GM18870 (cell line): ENCODE measurements at regions not wholly inside any gene's neighbourhood (a gene's known extent, or its start where the extent isn't known, plus 50 kb on each side); places are given as distances from the start of the nearest gene placed in this dataset.
"Not testable (repeated sequence)": the region's sequence is repeated elsewhere in the genome, so short reads cannot be mapped to it uniquely, and the experiment has no call there.

Source experiments
- ATAC-seq: cut with Tn5 transposase; IDR thresholded peaks from one replicate; pipeline ENCODE4 v1.9.1; 2021; ENCODE audit warnings: moderate library complexity; ENCODE audit not compliant: unreplicated experiment

DNA sequence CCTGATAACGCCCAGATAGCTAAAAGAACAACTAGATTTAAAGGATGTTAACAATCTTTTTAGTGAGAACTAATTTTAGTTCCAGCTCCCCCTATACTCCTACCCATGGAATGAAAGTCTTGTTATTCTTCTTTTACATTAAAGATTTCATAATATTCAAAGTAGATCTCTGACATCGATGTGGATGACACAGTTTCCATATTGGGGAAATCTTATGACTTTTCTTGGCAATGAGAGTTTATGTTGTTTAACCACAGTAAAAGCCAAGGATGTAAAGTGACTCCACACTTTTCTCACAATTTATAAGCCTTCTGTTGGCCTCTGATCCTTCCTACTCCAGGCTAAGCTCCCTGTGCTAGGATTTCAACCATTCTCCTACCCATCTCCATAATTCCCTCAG, 332.6 kb upstream of the KCNMB2 start:
- no peak for ATAC-seq

DNA sequence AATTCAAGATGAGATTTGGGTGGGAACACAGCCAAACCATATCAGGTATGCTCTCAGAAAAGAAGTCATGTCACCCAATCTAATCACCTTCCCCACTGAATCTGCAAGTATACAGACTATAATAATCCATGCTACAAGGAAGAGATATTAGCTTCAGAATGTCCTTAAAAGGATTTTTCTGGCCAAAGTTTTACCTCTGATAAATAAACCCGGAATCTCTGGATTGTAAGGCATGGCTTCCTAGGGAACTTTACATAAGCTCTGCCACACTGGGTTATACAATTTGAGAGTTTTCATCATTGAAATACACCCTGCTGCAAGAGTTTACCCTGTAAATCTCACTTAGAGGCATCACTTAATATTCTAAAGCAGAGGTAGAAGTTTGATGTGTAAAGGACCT, 330.5 kb upstream of the KCNMB2 start:
- no peak for ATAC-seq

DNA sequence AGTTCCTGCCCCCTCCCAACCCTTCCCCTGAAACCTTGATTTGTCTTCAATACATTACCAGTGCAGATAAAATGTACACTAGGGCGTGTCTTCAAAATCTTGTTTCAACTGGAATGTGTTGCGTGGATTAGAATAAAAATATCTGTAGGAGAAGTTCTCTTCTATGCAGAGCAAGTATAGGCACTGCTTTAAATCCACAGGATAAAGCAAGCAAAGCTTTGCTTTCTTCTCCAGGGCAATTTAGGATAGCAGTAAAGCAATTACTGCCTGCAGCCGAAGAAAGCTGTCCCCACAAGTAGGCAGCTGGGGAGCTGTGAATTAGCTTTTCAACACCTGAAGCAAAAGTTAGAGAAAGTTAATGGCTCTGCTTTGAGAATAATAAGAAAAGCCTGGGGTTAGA, 329.7 kb upstream of the KCNMB2 start:
- ATAC-seq = no peak

DNA sequence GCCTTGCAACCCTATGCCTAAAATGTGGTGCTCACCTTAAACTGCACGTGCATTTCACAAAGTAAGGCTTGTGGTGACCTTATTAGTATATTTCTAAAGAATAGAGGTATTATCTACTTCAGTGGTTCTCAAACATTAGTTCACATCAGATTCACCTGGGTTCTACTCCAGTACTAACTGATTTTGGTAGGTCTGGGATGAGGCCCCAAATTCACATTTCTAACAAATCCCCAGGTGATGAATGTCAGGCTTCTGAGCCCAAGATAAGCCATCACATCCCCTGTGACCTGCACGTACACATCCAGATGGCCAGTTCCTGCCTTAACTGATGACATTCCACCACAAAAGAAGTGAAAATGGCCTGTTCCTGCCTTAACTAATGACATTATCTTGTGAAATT, 329.1 kb upstream of the KCNMB2 start:
- not testable (repeated sequence) for ATAC-seq

DNA sequence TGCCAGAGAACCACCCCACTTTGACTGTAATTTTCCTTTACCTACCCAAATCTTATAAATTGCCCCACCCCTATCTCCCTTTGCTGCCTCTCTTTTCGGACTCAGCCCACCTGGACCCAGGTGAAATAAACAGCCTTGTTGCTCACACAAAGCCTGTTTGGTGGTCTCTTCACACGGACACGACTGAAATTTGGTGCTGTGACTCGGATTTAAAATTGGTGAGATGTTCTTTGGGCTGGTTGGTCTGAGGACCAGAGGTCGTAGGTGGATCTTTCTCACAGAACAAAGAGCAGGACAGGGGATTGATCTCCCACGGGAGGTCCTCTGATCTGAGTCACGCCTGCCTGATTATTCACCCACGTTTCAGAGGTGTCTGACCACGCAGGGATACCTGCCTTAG, 328.6 kb upstream of the KCNMB2 start:
- ATAC-seq = not testable (repeated sequence)

DNA sequence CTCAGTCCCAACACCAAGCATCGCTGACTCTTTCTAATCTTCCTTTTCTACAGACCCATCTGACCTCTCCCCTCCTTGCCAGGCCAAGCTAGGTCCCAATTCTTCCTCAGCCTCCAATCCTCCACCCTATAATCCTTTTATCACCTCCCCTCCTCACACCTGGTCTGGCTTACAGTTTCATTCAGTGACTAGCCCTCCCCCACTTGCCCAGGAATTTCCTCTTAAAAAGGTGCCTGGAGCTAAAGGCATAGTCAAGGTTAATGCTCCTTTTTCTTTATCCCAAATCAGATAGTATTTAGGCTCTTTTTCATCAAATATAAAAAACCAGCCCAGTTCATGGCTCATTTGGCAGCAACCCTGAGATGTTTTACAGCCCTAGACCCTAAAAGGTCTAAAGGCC, 327.1 kb upstream of the KCNMB2 start:
- ATAC-seq = not testable (repeated sequence)

DNA sequence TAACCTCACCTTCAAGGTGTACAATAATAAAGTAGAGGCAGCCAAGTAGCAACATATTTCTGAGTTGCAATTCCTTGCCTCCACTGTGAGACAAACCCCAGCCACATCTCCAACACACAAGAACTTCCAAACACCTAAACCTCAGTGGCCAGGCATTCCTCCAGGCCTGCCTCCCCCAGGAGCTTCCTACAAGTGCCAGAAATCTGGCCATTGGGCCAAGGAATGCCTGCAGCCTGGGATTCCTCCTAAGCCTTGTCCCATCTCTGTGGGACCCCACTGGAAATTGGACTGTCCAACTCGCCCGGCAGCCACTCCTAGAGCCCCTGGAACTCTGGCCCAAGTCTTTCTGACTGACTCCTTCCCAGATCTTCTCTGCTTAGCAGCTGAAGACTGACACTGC, 326.6 kb upstream of the KCNMB2 start:
- not testable (repeated sequence) for ATAC-seq

DNA sequence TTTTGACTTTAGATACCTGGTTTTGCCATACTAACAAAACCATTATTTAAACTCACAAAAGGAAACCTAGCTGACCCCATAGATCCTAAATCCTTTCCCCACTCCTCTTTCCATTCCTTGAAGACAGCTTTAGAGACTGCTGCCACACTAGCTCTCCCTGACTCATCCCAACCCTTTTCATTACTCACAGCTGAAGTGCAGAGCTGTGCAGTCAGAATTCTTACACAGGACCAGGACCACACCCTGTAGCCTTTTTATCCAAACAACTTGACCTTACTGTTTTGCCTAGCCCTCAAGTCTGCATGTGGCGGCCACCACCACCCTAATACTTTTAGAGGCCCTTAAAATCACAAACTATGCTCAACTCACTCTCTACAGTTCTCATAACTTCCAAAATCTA, 325.1 kb upstream of the KCNMB2 start:
- not testable (repeated sequence) for ATAC-seq

DNA sequence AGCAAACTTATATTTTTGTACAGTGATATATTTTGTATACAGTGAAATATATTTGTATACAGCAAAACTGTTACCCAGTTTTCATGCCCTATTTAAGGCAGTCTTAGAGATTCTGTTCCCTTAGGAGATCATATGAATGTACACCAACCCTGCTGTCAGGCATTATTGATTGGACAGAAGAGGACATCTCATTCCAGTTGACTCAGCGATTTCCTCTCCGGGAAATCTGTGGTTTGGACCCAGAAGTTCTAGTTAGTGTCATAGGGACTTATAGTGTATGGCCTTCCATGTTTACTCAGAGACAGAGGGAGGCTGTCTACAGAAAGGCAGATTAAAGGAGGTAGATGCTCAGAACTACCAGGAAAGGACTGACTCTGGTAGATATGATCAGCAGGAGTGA, 318.8 kb upstream of the KCNMB2 start:
- no peak for ATAC-seq

DNA sequence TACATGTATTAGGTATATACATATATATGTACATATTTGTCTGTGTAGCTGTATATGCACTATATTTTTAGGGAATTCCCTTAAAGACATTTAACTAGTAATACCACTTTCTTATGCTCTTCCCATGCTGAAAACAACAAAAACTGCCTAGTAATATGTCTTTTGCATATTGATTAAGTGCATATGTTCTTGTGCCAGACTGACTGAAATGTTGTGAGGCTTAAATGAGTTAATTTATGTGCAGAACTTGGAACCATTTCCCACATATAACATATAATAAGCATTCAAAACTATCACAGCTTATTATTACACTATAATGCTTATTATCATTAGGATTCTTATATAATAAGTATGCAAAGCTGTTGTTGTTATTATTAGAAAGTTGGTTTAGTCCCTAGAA, 318.0 kb upstream of the KCNMB2 start:
- ATAC-seq = no peak

DNA sequence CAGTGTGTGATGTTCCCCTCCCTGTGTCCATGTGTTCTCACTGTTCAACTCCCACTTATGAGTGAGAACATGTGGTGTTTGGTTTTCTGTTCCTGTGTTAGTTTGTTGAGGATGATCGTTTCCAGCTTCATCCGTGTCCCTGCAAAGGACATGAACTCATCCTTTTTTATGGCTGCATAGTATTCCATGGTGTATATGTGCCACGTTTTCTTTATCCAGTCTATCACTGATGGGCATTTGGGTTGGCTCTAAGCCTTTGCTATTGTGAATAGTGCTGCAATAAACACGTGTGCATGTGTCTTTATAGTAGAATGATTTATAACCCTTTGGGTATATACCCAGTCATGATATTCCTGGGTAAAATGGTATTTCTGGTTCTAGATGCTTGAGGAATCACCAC, 316.6 kb upstream of the KCNMB2 start:
- ATAC-seq = not testable (repeated sequence)

DNA sequence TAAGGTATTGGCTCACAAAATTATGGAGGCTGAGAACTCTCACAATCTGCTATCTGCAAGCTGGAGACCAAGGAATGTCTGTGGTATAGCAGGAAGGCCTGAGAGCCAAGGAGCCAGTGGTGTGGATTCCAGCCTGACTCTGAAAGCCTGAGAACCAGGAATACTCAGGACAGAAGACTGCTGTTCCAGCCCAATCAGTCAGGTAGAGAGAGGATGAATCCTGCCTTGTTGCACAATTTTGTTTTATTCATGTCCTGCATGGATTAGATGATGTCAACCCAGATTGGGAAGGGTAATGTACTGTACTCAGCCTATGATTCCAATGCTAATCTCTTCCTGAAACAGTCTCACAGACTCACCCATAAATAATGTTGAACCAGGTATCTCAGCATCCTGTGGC, 312.4 kb upstream of the KCNMB2 start:
- ATAC-seq = no peak

DNA sequence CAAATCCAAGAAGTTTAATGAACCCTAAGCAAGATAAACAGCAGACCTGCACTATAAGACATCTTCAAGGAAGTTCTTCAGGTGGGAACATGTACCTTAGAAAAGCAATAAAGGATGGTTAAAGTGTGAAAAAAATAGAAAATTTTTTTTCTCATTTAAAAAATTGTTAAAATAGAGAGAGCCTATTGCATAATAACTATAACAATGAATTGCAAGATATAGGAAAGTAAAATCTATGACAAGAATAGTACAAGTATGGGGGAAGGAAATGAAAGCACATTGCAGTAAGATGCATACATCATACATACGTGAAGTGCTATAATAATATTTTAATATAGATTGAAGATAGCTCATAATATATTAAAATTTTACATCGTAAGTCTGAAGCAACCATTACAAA, 310.1 kb upstream of the KCNMB2 start:
- ATAC-seq = no peak

DNA sequence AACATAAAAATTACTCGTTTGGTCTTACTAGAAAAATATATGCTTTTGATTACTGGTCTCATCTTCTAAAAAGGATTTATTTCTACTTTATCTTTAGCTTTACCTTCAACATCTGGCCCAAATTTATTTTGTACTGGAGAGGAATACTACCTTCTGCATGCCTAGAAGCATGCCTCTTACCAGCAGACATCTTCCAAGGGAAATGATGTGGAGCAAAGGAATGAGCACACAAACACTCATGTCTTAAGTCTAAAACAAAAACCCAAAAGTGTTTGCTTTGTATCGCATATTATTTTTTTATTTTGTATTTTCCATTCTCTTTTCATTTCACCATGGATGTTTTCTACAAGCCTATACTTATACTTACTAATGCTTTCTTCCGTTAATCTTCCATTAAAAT, 304.6 kb upstream of the KCNMB2 start:
- ATAC-seq = no peak

DNA sequence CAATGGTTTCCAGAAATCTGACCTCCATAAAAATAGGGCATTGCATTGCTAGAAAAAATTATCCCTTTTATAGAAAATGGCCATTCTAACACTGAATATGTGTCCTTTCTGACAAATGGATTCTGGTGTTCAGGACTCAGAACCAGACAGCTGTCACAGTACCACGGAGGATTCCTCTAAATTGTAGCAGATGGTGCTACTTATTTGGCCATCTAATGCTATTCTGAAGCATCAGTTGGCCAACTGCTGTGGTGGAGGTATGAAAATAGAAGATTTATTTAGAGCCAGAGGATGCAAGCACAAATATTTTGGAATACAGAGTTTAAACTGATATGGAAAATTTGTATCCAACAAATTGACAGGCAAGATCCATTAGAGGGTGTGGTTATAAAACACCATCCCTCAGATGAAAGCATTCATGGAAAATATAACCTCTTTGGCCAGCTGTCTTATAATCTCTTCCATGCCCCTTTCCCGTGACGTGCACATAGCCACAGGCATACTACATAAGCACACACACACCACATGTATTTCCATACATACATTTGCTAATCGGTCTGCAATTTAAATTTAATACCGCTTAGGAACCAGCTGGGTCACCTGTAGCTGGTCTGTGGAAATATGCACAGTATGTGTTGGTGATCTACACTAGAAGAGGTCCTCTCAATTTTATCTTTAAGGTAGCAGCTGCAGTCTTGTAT, 302.7 kb upstream of the KCNMB2 start:
- no peak for ATAC-seq

DNA sequence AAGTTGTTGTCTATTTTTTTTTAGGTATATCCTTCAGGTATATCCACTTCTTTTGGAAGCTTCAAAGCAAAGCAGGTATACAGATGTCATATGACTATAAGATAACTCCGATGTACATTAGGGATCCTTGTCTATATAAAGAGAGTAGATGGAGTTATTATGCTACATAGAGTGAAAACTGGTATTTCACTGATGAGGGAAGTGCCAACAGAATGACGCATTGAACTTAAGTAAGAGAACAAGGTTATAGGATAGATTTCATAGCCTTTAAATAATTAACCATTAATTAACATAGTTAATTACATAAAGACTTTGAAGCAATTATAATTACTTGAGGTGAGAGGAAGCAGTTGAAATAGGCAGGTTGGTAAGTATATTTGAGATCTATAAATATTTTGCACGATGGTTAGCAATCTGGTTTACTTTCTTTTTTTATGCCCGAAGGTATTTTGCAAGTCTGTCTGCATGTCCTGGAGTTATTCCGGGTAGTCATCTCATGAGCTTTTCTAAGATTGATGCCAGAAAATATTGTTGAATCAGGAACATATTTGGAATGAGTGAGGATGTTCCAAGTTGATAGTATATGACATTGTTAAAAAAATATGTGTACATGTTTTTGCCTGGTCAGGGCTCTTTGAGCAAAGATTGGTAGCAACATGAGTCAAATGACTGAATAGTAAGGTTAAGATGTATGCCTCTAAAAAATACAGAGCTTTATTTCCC, 299.5 kb upstream of the KCNMB2 start:
- no peak for ATAC-seq

DNA sequence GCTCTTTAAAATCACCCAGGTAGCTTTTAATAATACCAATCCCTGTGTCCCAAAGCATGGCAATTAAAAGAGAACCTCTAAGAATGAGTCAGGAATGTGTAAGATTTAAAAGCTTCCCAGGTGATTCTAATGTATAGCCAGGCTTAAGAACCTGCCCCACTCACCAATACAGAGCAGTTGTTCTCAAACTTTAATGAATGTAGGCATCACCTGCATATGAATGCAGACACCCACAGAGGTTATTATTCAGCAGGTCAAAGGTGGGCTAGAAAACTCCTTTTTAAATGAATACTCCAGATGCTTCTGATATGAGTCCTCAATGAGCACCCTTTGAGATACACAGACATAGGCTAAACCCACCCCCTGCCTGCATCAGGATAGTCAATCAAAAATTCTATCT, 298.1 kb upstream of the KCNMB2 start:
- no peak for ATAC-seq

DNA sequence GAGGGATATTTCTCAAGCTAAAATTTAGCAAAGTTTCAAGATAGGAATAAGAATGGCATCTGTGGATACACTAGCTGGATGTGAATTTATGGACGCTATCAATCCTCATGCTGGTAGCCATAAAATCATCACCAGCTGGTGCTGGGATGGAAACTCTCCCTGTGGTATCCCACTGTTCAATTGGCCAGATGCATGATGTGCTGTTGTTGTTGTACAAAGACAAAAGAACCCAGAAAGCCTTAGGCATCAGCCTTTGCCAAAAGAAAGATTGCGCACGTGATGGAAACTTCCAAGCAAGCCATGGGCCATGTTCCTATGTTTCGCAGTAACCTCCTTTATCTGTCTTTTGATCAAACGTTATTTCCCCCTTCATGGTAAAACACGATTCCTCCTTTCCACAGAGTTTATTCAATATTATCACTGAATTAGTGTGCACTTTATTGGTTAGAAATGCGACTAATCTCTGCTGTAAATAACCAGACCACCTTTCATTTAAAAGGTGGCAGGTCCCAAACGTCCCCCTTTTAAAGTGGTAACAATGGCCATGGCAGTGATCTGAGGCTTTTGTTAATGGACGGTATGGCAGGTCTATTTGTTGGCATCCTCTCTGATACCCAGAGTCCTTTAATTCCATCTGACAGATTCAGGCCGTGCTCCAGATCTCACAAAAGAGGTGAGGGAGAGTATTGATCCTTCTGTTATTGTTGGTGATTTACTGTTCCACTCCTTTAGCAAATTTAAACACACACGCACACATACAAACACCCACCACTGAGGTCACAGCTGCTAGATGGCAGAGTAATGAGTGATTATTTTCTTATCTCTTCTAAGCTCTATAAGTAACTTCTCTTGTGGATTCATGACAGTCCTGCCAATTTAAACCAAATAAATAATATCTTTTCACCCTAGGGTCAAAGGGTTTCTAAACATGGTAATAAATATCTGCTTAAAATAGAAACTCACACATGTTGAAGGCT, 291.2 kb upstream of the KCNMB2 start:
- no peak for ATAC-seq

DNA sequence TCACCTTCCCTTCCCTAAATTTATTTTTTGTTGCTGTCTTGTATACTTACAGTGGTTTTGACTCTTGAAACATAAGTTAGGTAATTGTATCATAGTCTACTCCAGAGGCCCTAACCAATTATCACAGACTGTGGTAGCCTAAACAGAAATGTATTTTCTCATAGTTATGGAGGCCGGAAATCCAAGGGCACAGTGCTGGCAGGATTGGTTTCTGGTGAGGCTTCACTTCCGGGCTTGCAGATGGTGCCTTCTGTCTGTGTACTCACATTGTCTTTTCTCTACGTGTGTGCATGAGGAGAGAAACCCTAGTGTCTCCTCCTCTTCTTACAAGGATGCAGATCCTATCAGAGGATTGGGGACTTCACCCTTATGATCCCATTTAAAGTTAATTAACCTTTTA, 290.2 kb upstream of the KCNMB2 start:
- no peak for ATAC-seq

DNA sequence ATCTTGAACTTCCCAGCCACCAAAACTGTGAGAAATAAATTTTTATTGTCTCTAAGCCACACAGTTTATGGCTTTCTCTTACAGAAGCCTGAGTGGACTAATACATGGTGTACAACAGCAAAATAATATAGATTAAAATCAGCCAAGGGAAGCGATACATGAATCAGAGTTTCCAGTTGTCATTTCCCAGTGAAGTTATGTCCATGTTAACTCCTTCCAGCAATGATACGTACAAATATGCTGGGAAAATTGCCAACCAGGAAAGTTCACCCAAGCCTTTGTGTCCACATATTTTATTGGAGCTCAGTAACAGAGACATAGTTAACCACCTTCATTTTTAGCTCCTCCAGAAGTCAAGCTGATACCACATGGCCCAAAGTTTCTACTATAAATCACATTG, 280.9 kb upstream of the KCNMB2 start:
- no peak for ATAC-seq

DNA sequence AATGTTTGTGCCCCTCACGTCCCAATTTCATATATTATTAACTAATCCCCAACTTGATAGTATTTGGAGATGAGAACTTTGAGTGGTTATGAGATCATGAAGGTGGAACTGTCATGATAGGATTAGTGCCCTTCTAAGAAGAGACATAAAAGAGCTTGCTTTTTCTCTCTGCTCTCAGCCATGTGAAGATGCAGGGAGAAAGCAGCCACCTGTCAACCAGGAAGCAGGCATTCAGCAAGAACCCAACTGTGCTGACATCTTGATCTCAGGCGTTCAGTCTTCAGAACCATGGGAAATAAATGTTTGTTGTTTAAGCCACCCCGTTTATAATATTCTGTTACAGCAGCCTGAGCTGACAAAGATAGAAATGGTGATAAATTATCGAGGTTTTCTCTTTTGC, 278.7 kb upstream of the KCNMB2 start:
- ATAC-seq = no peak

DNA sequence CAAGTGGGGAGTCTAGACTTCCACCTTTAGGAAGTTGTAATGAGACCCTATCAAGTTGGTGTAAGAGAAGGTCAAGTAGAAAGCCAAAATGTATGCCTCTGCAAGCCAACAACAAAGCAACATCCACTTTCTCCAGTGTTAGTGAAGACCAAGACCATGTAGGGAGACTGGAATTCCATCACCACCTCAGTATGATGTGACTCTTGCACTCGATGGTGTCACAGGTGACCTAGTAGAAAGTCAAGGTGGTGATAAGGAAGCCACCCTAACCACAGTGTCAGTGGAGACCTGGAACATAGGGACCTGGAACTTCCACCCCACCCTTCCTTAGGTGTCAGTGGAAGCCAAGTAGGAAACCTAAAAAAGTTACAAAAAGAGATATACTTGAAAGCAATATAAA, 278.1 kb upstream of the KCNMB2 start:
- ATAC-seq = no peak
